Kidney (tissue), 13 donors: ENCODE measurements at regions not wholly inside any gene's neighbourhood (a gene's known extent, or its start where the extent isn't known, plus 50 kb on each side); places are given as distances from the start of the nearest gene placed in this dataset.

Source experiments
- DNase-seq, 5 donors: peaks; one replicate each; pipeline ENCODE4 v3.0.0-alpha.2; 2013 to 2020
- FAIRE-seq: peaks from 2 replicates; lab custom pipeline; 2012; peaks lifted over from hg19 to GRCh38; lab: Jason Lieb, UNC
- H3K27ac ChIP-seq, 2 donors: one replicate each; pipeline ENCODE4 v1.7.0; 2013; ENCODE audit warnings: low read depth in 2 of 2, low read length in 2 of 2, inconsistent platforms in 1 of 2
- H3K27me3 ChIP-seq: one replicate; pipeline ENCODE4 v1.7.1; 2013; ENCODE audit warnings: low read length, inconsistent platforms; ENCODE audit not compliant: control insufficient read depth, insufficient read depth
- H3K36me3 ChIP-seq, 3 donors: one replicate each; pipeline versions ENCODE4 v1.7.0 to v1.7.1; 2013; ENCODE audit warnings: low read length in 3 of 3, control low read depth in 1 of 3, inconsistent platforms in 1 of 3; ENCODE audit not compliant: insufficient read depth in 3 of 3, control insufficient read depth in 2 of 3
- H3K4me1 ChIP-seq, 3 donors: one replicate each; pipeline versions ENCODE4 v1.7.0 to v1.7.1; 2013; ENCODE audit warnings: low read length in 3 of 3, inconsistent platforms in 1 of 3, low read depth in 1 of 3; ENCODE audit not compliant: control insufficient read depth in 2 of 3, insufficient read depth in 2 of 3
- H3K4me3 ChIP-seq, 3 donors: one replicate each; pipeline versions ENCODE4 v1.7.0 to v1.8.1; 2013; ENCODE audit warnings: low read length in 3 of 3, control low read depth in 1 of 3, inconsistent platforms in 1 of 3
- H3K9ac ChIP-seq, 3 donors: one replicate each; pipeline versions ENCODE4 v1.7.0 to v1.7.1; 2013; ENCODE audit warnings: low read length in 3 of 3, control low read depth in 1 of 3, inconsistent platforms in 1 of 3
- H3K9me3 ChIP-seq, 3 donors: one replicate each; pipeline versions ENCODE4 v1.7.0 to v1.7.1; 2013; ENCODE audit warnings: low read length in 3 of 3, control low read depth in 1 of 3, inconsistent platforms in 1 of 3; ENCODE audit not compliant: control insufficient read depth in 2 of 3, insufficient read depth in 1 of 3
- CTCF ChIP-seq: IDR thresholded peaks from 3 replicates; pipeline ENCODE4 v1.5.1; 2012; ENCODE audit warnings: mild to moderate bottlenecking, moderate library complexity, borderline replicate concordance; ENCODE audit not compliant: insufficient read depth; ENCODE audit errors: extremely low read depth
- intact Hi-C: fragments of 100-400 bp; cut with DNase I; formaldehyde crosslinking; loops from one replicate; pipeline ENCODE4 v1.11.1; 2022
- donor health status: control.
- donor health status: control.
- donor health status: control.
- donor health status: control.
- donor health status: control.
- donor health status: DM: yes; HTN: yes; CAD: no.
- donor health status: Normal renal cell carcinoma (clear cell type).

GRCh38 chr2:62447411-62447810 is 58.6 kb downstream of the TMEM17 start:
- no peak overlapping the region for H3K9ac ChIP-seq
- no peaks in the 10 kb centered on the region for H3K36me3 ChIP-seq
- H3K9me3 ChIP-seq = no peaks in the 10 kb centered on the region
- TF ChIP-seq CTCF = no peak
- FAIRE-seq (no peak), DNase-seq (no peak)
- H3K27ac ChIP-seq = no peak overlapping the region
- intact Hi-C loops = no loop called here
- no peak overlapping the region for H3K4me3 ChIP-seq
- peaks cover 0 to 11% (median 4%) of the 10 kb centered on the region in 3 donors for H3K4me1 ChIP-seq
- no peaks in the 10 kb centered on the region for H3K27me3 ChIP-seq

GRCh38 chr2:62446491-62446890 is 59.5 kb downstream of the TMEM17 start:
- no peak for TF ChIP-seq CTCF
- Histone ChIP-seq H3K27ac (no peak overlapping the region), H3K9ac (no peak overlapping the region), H3K4me3 (no peak overlapping the region), H3K4me1 (peaks cover 0 to 4% (median 4%) of the 10 kb centered on the region in 3 donors), H3K36me3 (no peaks in the 10 kb centered on the region), H3K9me3 (no peaks in the 10 kb centered on the region), H3K27me3 (no peaks in the 10 kb centered on the region)
- DNase-seq (no peak), FAIRE-seq (no peak)
- intact Hi-C loops = no loop called here

- H3K36me3 ChIP-seq = no peaks in the 10 kb centered on the region
- H3K27ac ChIP-seq = no peak overlapping the region
- no peak overlapping the region for H3K9ac ChIP-seq
- no peak for TF ChIP-seq CTCF
- no peak overlapping the region for H3K4me3 ChIP-seq
- no peaks in the 10 kb centered on the region for H3K4me1 ChIP-seq
- H3K9me3 ChIP-seq = no peaks in the 10 kb centered on the region
- no peak for FAIRE-seq
- no peaks in the 10 kb centered on the region for H3K27me3 ChIP-seq
- intact Hi-C loops = no loop called here
- peak in 1 of 5 donors; percentile 7 for DNase-seq
These were observed 62.1 kb downstream of the TMEM17 start for GRCh38 chr2:62443886-62444285.

- TF ChIP-seq CTCF = no peak
- DNase-seq = peak in 1 of 5 donors; percentile 5
- H3K9me3 ChIP-seq = no peaks in the 10 kb centered on the region
- no peaks in the 10 kb centered on the region for H3K36me3 ChIP-seq
- no peak overlapping the region for H3K9ac ChIP-seq
- H3K27ac ChIP-seq = no peak overlapping the region
- intact Hi-C loops = no loop called here
- no peaks in the 10 kb centered on the region for H3K27me3 ChIP-seq
- no peak overlapping the region for H3K4me3 ChIP-seq
- H3K4me1 ChIP-seq = no peaks in the 10 kb centered on the region
- no peak for FAIRE-seq
These were observed 62.5 kb downstream of the TMEM17 start for GRCh38 chr2:62443471-62443870.
